ENCODE measurements at regions not wholly inside any gene's neighbourhood (a gene's known extent, or its start where the extent isn't known, plus 50 kb on each side); places are given as distances from the start of the nearest gene placed in this dataset.

GRCh38 chr2:103289105-103289725 is 527.4 kb downstream of the TMEM182 start:
- no peak for DNase-seq
- Histone ChIP-seq H3K4me1 (ENCODE audit: insufficient read depth, low read length) (no peaks in the 10 kb centered on the region), H3K36me3 (ENCODE audit: insufficient read depth, low read length) (no peaks in the 10 kb centered on the region), H3K27me3 (ENCODE audit: control insufficient read depth in 1 of 2, insufficient read depth in 2 of 2, low read length in 2 of 2) (no peaks in the 10 kb centered on the region), H3K9me3 (ENCODE audit: control insufficient read depth in 1 of 2, insufficient read depth in 1 of 2, low read length in 2 of 2) (peaks cover 0 to 6% of the 10 kb centered on the region in 2 experiments), H3K27ac (ENCODE audit: low read depth in 1 of 2, low read length in 2 of 2) (no peak overlapping the region), H3K4me3 (ENCODE audit: low read length) (no peak overlapping the region)
- Mint-ChIP-seq H3K27ac (no peak overlapping the region), H3K36me3 (ENCODE audit: low read depth) (no peaks in the 10 kb centered on the region), H3K27me3 (peaks cover 5% of the 10 kb centered on the region), H3K4me3 (no peak overlapping the region), H3K4me1 (ENCODE audit: low read depth) (no peaks in the 10 kb centered on the region), H3K9me3 (no peaks in the 10 kb centered on the region)
- no peak for ATAC-seq (ENCODE audit: poor library complexity)
- ChIA-PET POLR2A (no interaction called here), CTCF (no interaction called here)
- intact Hi-C loops (cut with DNase I, micrococcal nuclease): no loop called here
- no peak for TF ChIP-seq CTCF (IDR thresholded peaks at IDR 0.05)

- no peak overlapping the region for H3K27ac ChIP-seq (ENCODE audit: low read depth in 1 of 2, low read length in 2 of 2)
- DNase-seq: no peak
- no peak overlapping the region for H3K27ac Mint-ChIP-seq
- no peak for TF ChIP-seq CTCF (IDR thresholded peaks at IDR 0.05)
- H3K4me1 Mint-ChIP-seq (ENCODE audit: low read depth): no peaks in the 10 kb centered on the region
- POLR2A ChIA-PET: no interaction called here
- H3K27me3 Mint-ChIP-seq: peaks cover 5% of the 10 kb centered on the region
- no peak overlapping the region for H3K4me3 ChIP-seq (ENCODE audit: low read length)
- no peaks in the 10 kb centered on the region for H3K36me3 Mint-ChIP-seq (ENCODE audit: low read depth)
- CTCF ChIA-PET: no interaction called here
- H3K9me3 ChIP-seq (ENCODE audit: control insufficient read depth in 1 of 2, insufficient read depth in 1 of 2, low read length in 2 of 2): peaks cover 0 to 6% of the 10 kb centered on the region in 2 experiments
- ATAC-seq (ENCODE audit: poor library complexity): no peak
- H3K4me1 ChIP-seq (ENCODE audit: insufficient read depth, low read length): no peaks in the 10 kb centered on the region
- intact Hi-C loops (cut with DNase I, micrococcal nuclease): no loop called here
- H3K9me3 Mint-ChIP-seq: no peaks in the 10 kb centered on the region
- H3K4me3 Mint-ChIP-seq: no peak overlapping the region
- no peaks in the 10 kb centered on the region for H3K27me3 ChIP-seq (ENCODE audit: control insufficient read depth in 1 of 2, insufficient read depth in 2 of 2, low read length in 2 of 2)
- H3K36me3 ChIP-seq (ENCODE audit: insufficient read depth, low read length): no peaks in the 10 kb centered on the region
Measured at GRCh38 chr2:103292573-103292972, 530.7 kb downstream of the TMEM182 start.

GRCh38 chr2:103293067-103293741 is 531.4 kb downstream of the TMEM182 start:
- Histone ChIP-seq H3K27ac (ENCODE audit: low read depth in 1 of 2, low read length in 2 of 2) (no peak overlapping the region), H3K4me3 (ENCODE audit: low read length) (no peak overlapping the region), H3K27me3 (ENCODE audit: control insufficient read depth in 1 of 2, insufficient read depth in 2 of 2, low read length in 2 of 2) (no peaks in the 10 kb centered on the region), H3K4me1 (ENCODE audit: insufficient read depth, low read length) (no peaks in the 10 kb centered on the region), H3K36me3 (ENCODE audit: insufficient read depth, low read length) (no peaks in the 10 kb centered on the region), H3K9me3 (ENCODE audit: control insufficient read depth in 1 of 2, insufficient read depth in 1 of 2, low read length in 2 of 2) (peaks cover 0 to 6% of the 10 kb centered on the region in 2 experiments)
- intact Hi-C loops (cut with DNase I, micrococcal nuclease): no loop called here
- no peak for TF ChIP-seq CTCF (IDR thresholded peaks at IDR 0.05)
- DNase-seq (no peak), ATAC-seq (ENCODE audit: poor library complexity) (no peak)
- H3K27me3 Mint-ChIP-seq: peaks cover 5% of the 10 kb centered on the region
- POLR2A ChIA-PET: no interaction called here
- H3K27ac Mint-ChIP-seq: no peak overlapping the region
- CTCF ChIA-PET: no interaction called here
- no peaks in the 10 kb centered on the region for H3K4me1 Mint-ChIP-seq (ENCODE audit: low read depth)
- no peaks in the 10 kb centered on the region for H3K36me3 Mint-ChIP-seq (ENCODE audit: low read depth)
- no peaks in the 10 kb centered on the region for H3K9me3 Mint-ChIP-seq
- no peak overlapping the region for H3K4me3 Mint-ChIP-seq

Data from CD4-positive, alpha-beta T cell (primary cell).